ENCODE measurements at regions not wholly inside any gene's neighbourhood (a gene's known extent, or its start where the extent isn't known, plus 50 kb on each side); places are given as distances from the start of the nearest gene placed in this dataset.

GRCh38 chr14:26204366-26204727 lies 393.5 kb downstream of the NOVA1 start:
- no peak for TF ChIP-seq CTCF (conservative IDR thresholded peaks at IDR 0.05; ENCODE audit: low read depth, low read length)
- no peak for TF ChIP-seq EZH2 (IDR thresholded peaks at IDR 0.05; ENCODE audit: borderline replicate concordance, low read depth, low read length, poor library complexity, severe bottlenecking)

Data from A673 (cell line).